ENCODE measurements at regions not wholly inside any gene's neighbourhood (a gene's known extent, or its start where the extent isn't known, plus 50 kb on each side); places are given as distances from the start of the nearest gene placed in this dataset.

GRCh38 chr9:13535141-13535540 is 255.6 kb upstream of the MPDZ start (continued):
- no peak for TF ChIP-seq ZNF3 (CRISPR knock-in tag; IDR thresholded peaks at IDR 0.05)
- no peak for TF ChIP-seq DMAP1 (CRISPR knock-in tag; IDR thresholded peaks at IDR 0.05)
- TF ChIP-seq MLLT10 (CRISPR knock-in tag; IDR thresholded peaks at IDR 0.05) = no peak
- TF ChIP-seq ZBTB49 (CRISPR knock-in tag; IDR thresholded peaks at IDR 0.05; ENCODE audit: borderline replicate concordance) = no peak
- TF ChIP-seq GLMP (CRISPR knock-in tag; IDR thresholded peaks at IDR 0.05; ENCODE audit: borderline replicate concordance) = no peak
- TF ChIP-seq HNRNPH1 (optimal IDR thresholded peaks at IDR 0.05; ENCODE audit: low read depth, low read length) = no peak
- TF ChIP-seq MEF2D (CRISPR knock-in tag; IDR thresholded peaks at IDR 0.05) = no peak
- TF ChIP-seq ZNF773 (CRISPR knock-in tag; IDR thresholded peaks at IDR 0.05; ENCODE audit: borderline replicate concordance) = no peak
- no peak for TF ChIP-seq ZNF580 (CRISPR knock-in tag; IDR thresholded peaks at IDR 0.05; ENCODE audit: borderline replicate concordance, low read depth)
- TF ChIP-seq ZMYM3 (CRISPR knock-in tag; IDR thresholded peaks at IDR 0.05) = no peak
- no peak for TF ChIP-seq FUBP1 (CRISPR knock-in tag; IDR thresholded peaks at IDR 0.05; ENCODE audit: borderline replicate concordance)
